ENCODE measurements at regions not wholly inside any gene's neighbourhood (a gene's known extent, or its start where the extent isn't known, plus 50 kb on each side); places are given as distances from the start of the nearest gene placed in this dataset.

GRCh38 chr6:92281571-92282076 is 1137.7 kb downstream of the EPHA7 start:
- H3K36me3 ChIP-seq, result no peaks in the 10 kb centered on the region
- no peaks in the 10 kb centered on the region for H3K4me1 ChIP-seq
- no peak overlapping the region for H3K4me3 ChIP-seq
- H3K27ac ChIP-seq, result no peak overlapping the region
- TF ChIP-seq POLR2AphosphoS5 (IDR thresholded peaks at IDR 0.05; ENCODE audit: insufficient read depth in 1 of 2, low read depth in 1 of 2) (no peak), POLR2A (IDR thresholded peaks at IDR 0.05) (no peak), CTCF (IDR thresholded peaks at IDR 0.05) (no peak)
- no peaks in the 10 kb centered on the region for H3K27me3 ChIP-seq
- intact Hi-C loops (cut with DNase I), result no loop called here
- DNase-seq (ENCODE audit: extremely low spot score in 2 of 2), result no peak
- H3K9me3 ChIP-seq, result no peaks in the 10 kb centered on the region

GRCh38 chr6:92275150-92275549 is 1144.2 kb downstream of the EPHA7 start:
- H3K27me3 ChIP-seq, result no peaks in the 10 kb centered on the region
- no peak overlapping the region for H3K27ac ChIP-seq
- no peaks in the 10 kb centered on the region for H3K36me3 ChIP-seq
- H3K9me3 ChIP-seq, result no peaks in the 10 kb centered on the region
- intact Hi-C loops (cut with DNase I), result no loop called here
- H3K4me3 ChIP-seq, result no peak overlapping the region
- no peak for DNase-seq (ENCODE audit: extremely low spot score in 2 of 2)
- TF ChIP-seq CTCF (IDR thresholded peaks at IDR 0.05), result no peak
- TF ChIP-seq POLR2A (IDR thresholded peaks at IDR 0.05), result no peak
- no peak for TF ChIP-seq POLR2AphosphoS5 (IDR thresholded peaks at IDR 0.05; ENCODE audit: insufficient read depth in 1 of 2, low read depth in 1 of 2)
- H3K4me1 ChIP-seq, result no peaks in the 10 kb centered on the region

- Histone ChIP-seq H3K27me3 (no peaks in the 10 kb centered on the region), H3K9me3 (no peaks in the 10 kb centered on the region), H3K4me1 (no peaks in the 10 kb centered on the region), H3K36me3 (no peaks in the 10 kb centered on the region), H3K4me3 (no peak overlapping the region), H3K27ac (no peak overlapping the region)
- intact Hi-C loops (cut with DNase I), result no loop called here
- TF ChIP-seq POLR2AphosphoS5 (IDR thresholded peaks at IDR 0.05; ENCODE audit: insufficient read depth in 1 of 2, low read depth in 1 of 2) (no peak), POLR2A (IDR thresholded peaks at IDR 0.05) (no peak), CTCF (IDR thresholded peaks at IDR 0.05) (no peak)
- DNase-seq (ENCODE audit: extremely low spot score in 2 of 2), result no peak
Observed at GRCh38 chr6:92274588-92274987, 1144.8 kb downstream of the EPHA7 start.

GRCh38 chr6:92273694-92274093 is 1145.7 kb downstream of the EPHA7 start:
- no peak overlapping the region for H3K4me3 ChIP-seq
- intact Hi-C loops (cut with DNase I), result no loop called here
- H3K27ac ChIP-seq, result no peak overlapping the region
- TF ChIP-seq POLR2AphosphoS5 (IDR thresholded peaks at IDR 0.05; ENCODE audit: insufficient read depth in 1 of 2, low read depth in 1 of 2) (no peak), CTCF (IDR thresholded peaks at IDR 0.05) (no peak), POLR2A (IDR thresholded peaks at IDR 0.05) (no peak)
- no peaks in the 10 kb centered on the region for H3K27me3 ChIP-seq
- no peaks in the 10 kb centered on the region for H3K4me1 ChIP-seq
- no peaks in the 10 kb centered on the region for H3K36me3 ChIP-seq
- H3K9me3 ChIP-seq, result no peaks in the 10 kb centered on the region
- no peak for DNase-seq (ENCODE audit: extremely low spot score in 2 of 2)

GRCh38 chr6:92271091-92271490 is 1148.3 kb downstream of the EPHA7 start:
- Histone ChIP-seq H3K9me3 (no peaks in the 10 kb centered on the region), H3K36me3 (no peaks in the 10 kb centered on the region), H3K4me1 (no peaks in the 10 kb centered on the region), H3K4me3 (no peak overlapping the region), H3K27me3 (no peaks in the 10 kb centered on the region), H3K27ac (no peak overlapping the region)
- TF ChIP-seq POLR2AphosphoS5 (IDR thresholded peaks at IDR 0.05; ENCODE audit: insufficient read depth in 1 of 2, low read depth in 1 of 2) (no peak), POLR2A (IDR thresholded peaks at IDR 0.05) (no peak), CTCF (IDR thresholded peaks at IDR 0.05) (no peak)
- DNase-seq (ENCODE audit: extremely low spot score in 2 of 2), result no peak
- intact Hi-C loops (cut with DNase I), result no loop called here
